Vagina (tissue), 2 donors: ENCODE measurements at regions not wholly inside any gene's neighbourhood (a gene's known extent, or its start where the extent isn't known, plus 50 kb on each side); places are given as distances from the start of the nearest gene placed in this dataset.

Experiments
- DNase-seq, 2 donors: peaks; one replicate each; pipeline ENCODE4 v3.0.0-alpha.2; 2017; ENCODE audit errors: extremely low spot score in 2 of 2
- H3K27ac ChIP-seq: fragments of 200-600 bp; sonication (generic); one replicate; pipeline ENCODE4 v1.5.1; 2019
- H3K27me3 ChIP-seq: fragments of 200-600 bp; sonication (generic); one replicate; pipeline ENCODE4 v1.5.1; 2019
- H3K36me3 ChIP-seq, 2 donors: fragments of 200-600 bp; sonication (generic); one replicate each; pipeline ENCODE4 v1.5.1; 2017 to 2019
- H3K4me1 ChIP-seq: fragments of 200-600 bp; sonication (generic); one replicate; pipeline ENCODE4 v1.5.1; 2019
- H3K4me3 ChIP-seq, 2 donors: fragments of 200-600 bp; sonication (generic); 1 replicate in 1 of 2; 2 replicates in 1 of 2; pipeline ENCODE4 v1.5.1; 2016 to 2019
- H3K9me3 ChIP-seq: fragments of 200-600 bp; sonication (generic); one replicate; pipeline ENCODE4 v1.5.1; 2019
- CTCF ChIP-seq, 3 experiments: fragments of 450-650 bp in 2 of 3; fragments of 200-600 bp in 1 of 3; sonication (generic) in 1 of 3; IDR thresholded peaks; one replicate each; pipeline ENCODE4 v1.5.1; 2017 to 2019; ENCODE audit warnings: antibody characterized with exemption in 3 of 3, mild to moderate bottlenecking in 2 of 3, moderate library complexity in 2 of 3
- POLR2A ChIP-seq, 2 donors: fragments of 450-650 bp; IDR thresholded peaks; one replicate each; pipeline ENCODE4 v1.6.1; 2017; ENCODE audit warnings: antibody characterized with exemption in 2 of 2, mild to moderate bottlenecking in 2 of 2, moderate library complexity in 2 of 2
- POLR2AphosphoS5 ChIP-seq, 2 donors: sonication (generic); formaldehyde crosslinking; IDR thresholded peaks; one replicate each; pipeline ENCODE4 v1.9.0; 2017; ENCODE audit warnings: antibody characterized with exemption in 2 of 2, mild to moderate bottlenecking in 2 of 2, low read depth in 1 of 2; ENCODE audit not compliant: insufficient read depth in 1 of 2
- intact Hi-C: fragments of 100-400 bp; cut with DNase I; formaldehyde crosslinking; loops from one replicate; pipeline ENCODE4 v1.15.1; 2023

- Histone ChIP-seq H3K27me3 (no peaks in the 10 kb centered on the region), H3K4me3 (no peak overlapping the region), H3K27ac (no peak overlapping the region), H3K4me1 (no peaks in the 10 kb centered on the region), H3K36me3 (no peaks in the 10 kb centered on the region), H3K9me3 (no peaks in the 10 kb centered on the region)
- intact Hi-C loops = no loop called here
- no peak for DNase-seq
- TF ChIP-seq POLR2A (IDR thresholded peaks at IDR 0.05) = no peak
- TF ChIP-seq POLR2AphosphoS5 (IDR thresholded peaks at IDR 0.05; ENCODE audit: insufficient read depth in 1 of 2, low read depth in 1 of 2) = no peak
- TF ChIP-seq CTCF (IDR thresholded peaks at IDR 0.05) = no peak
Measured at GRCh38 chr17:74019271-74019670, 184.2 kb upstream of the RPL38 start.

GRCh38 chr17:74019860-74020259 lies 183.6 kb upstream of the RPL38 start:
- Histone ChIP-seq H3K4me3 (no peak overlapping the region), H3K36me3 (no peaks in the 10 kb centered on the region), H3K27me3 (no peaks in the 10 kb centered on the region), H3K27ac (no peak overlapping the region), H3K4me1 (no peaks in the 10 kb centered on the region), H3K9me3 (no peaks in the 10 kb centered on the region)
- intact Hi-C loops = no loop called here
- TF ChIP-seq POLR2A (IDR thresholded peaks at IDR 0.05) (no peak), CTCF (IDR thresholded peaks at IDR 0.05) (no peak), POLR2AphosphoS5 (IDR thresholded peaks at IDR 0.05; ENCODE audit: insufficient read depth in 1 of 2, low read depth in 1 of 2) (no peak)
- no peak for DNase-seq

- Histone ChIP-seq H3K27ac (no peak overlapping the region), H3K9me3 (no peaks in the 10 kb centered on the region), H3K4me3 (no peak overlapping the region), H3K27me3 (no peaks in the 10 kb centered on the region), H3K4me1 (no peaks in the 10 kb centered on the region), H3K36me3 (no peaks in the 10 kb centered on the region)
- intact Hi-C loops = no loop called here
- no peak for DNase-seq
- TF ChIP-seq POLR2A (IDR thresholded peaks at IDR 0.05) = no peak
- TF ChIP-seq POLR2AphosphoS5 (IDR thresholded peaks at IDR 0.05; ENCODE audit: insufficient read depth in 1 of 2, low read depth in 1 of 2) = no peak
- no peak for TF ChIP-seq CTCF (IDR thresholded peaks at IDR 0.05)
Measured at GRCh38 chr17:74020522-74020921, 183.0 kb upstream of the RPL38 start.

- no peak for DNase-seq
- no peak for TF ChIP-seq CTCF (IDR thresholded peaks at IDR 0.05)
- no peak overlapping the region for H3K4me3 ChIP-seq
- H3K4me1 ChIP-seq = no peaks in the 10 kb centered on the region
- no peaks in the 10 kb centered on the region for H3K9me3 ChIP-seq
- intact Hi-C loops = no loop called here
- H3K27me3 ChIP-seq = no peaks in the 10 kb centered on the region
- no peak overlapping the region for H3K27ac ChIP-seq
- no peaks in the 10 kb centered on the region for H3K36me3 ChIP-seq
Measured at GRCh38 chr17:74024871-74025531, 178.5 kb upstream of the RPL38 start.

GRCh38 chr17:74027444-74027843 lies 176.0 kb upstream of the RPL38 start:
- H3K36me3 ChIP-seq = no peaks in the 10 kb centered on the region
- intact Hi-C loops = no loop called here
- no peak overlapping the region for H3K4me3 ChIP-seq
- no peaks in the 10 kb centered on the region for H3K27me3 ChIP-seq
- no peaks in the 10 kb centered on the region for H3K4me1 ChIP-seq
- no peak for DNase-seq
- no peak for TF ChIP-seq POLR2AphosphoS5 (IDR thresholded peaks at IDR 0.05; ENCODE audit: insufficient read depth in 1 of 2, low read depth in 1 of 2)
- TF ChIP-seq POLR2A (IDR thresholded peaks at IDR 0.05) = no peak
- no peak for TF ChIP-seq CTCF (IDR thresholded peaks at IDR 0.05)
- no peak overlapping the region for H3K27ac ChIP-seq
- no peaks in the 10 kb centered on the region for H3K9me3 ChIP-seq
